Keratinocyte (primary cell): ENCODE measurements at regions not wholly inside any gene's neighbourhood (a gene's known extent, or its start where the extent isn't known, plus 50 kb on each side); places are given as distances from the start of the nearest gene placed in this dataset.

Source experiments
- DNase-seq: peaks from one replicate; pipeline ENCODE4 v3.0.0-alpha.2; 2011; ENCODE audit warnings: low read depth, missing footprints, low spot score
- FAIRE-seq: peaks from 2 replicates; lab custom pipeline; 2011; peaks lifted over from hg19 to GRCh38; lab: Jason Lieb, UNC
- H2AFZ ChIP-seq: 2 replicates; pipeline ENCODE4 v1.6.0; 2012; ENCODE audit warnings: low read length, control low read depth, inconsistent platforms; ENCODE audit not compliant: control insufficient read depth
- H3K27ac ChIP-seq: 2 replicates; pipeline ENCODE4 v1.5.1; 2011; ENCODE audit warnings: low read length; ENCODE audit not compliant: control insufficient read depth, insufficient read depth
- H3K27me3 ChIP-seq: 3 replicates; pipeline ENCODE4 v1.6.0; 2011; ENCODE audit warnings: low read length; ENCODE audit not compliant: control insufficient read depth, insufficient read depth; ENCODE audit errors: extremely low read depth
- H3K36me3 ChIP-seq, 2 experiments: 2 replicates in 1 of 2; 3 replicates in 1 of 2; pipeline ENCODE4 v1.5.1; 2011; ENCODE audit warnings: low read length in 2 of 2, mild to moderate bottlenecking in 1 of 2; ENCODE audit not compliant: control insufficient read depth in 2 of 2, insufficient read depth in 2 of 2; ENCODE audit errors: extremely low read depth in 1 of 2
- H3K4me1 ChIP-seq: 3 replicates; pipeline ENCODE4 v1.5.1; 2011; ENCODE audit warnings: low read length; ENCODE audit not compliant: control insufficient read depth, insufficient read depth; ENCODE audit errors: extremely low read depth
- H3K4me2 ChIP-seq: 3 replicates; pipeline ENCODE4 v1.6.0; 2011; ENCODE audit warnings: low read depth, low read length; ENCODE audit not compliant: control insufficient read depth, insufficient read depth; ENCODE audit errors: extremely low read depth
- H3K4me3 ChIP-seq, 3 experiments: fragments of 200-600 bp in 1 of 3; sonication (generic) in 1 of 3; 2 replicates in 2 of 3; 3 replicates in 1 of 3; pipeline ENCODE4 v1.5.1; 2011 to 2016; ENCODE audit warnings: low read length in 3 of 3, mild to moderate bottlenecking in 3 of 3, control low read depth in 2 of 3, inconsistent platforms in 1 of 3, low read depth in 1 of 3, mixed read lengths in 1 of 3, mixed run types in 1 of 3, moderate library complexity in 1 of 3; ENCODE audit not compliant: control insufficient read depth in 2 of 3, insufficient read depth in 2 of 3; ENCODE audit errors: extremely low read depth in 1 of 3
- H3K79me2 ChIP-seq: 2 replicates; pipeline ENCODE4 v1.6.0; 2012; ENCODE audit warnings: low read length; ENCODE audit not compliant: control insufficient read depth, insufficient read depth
- H3K9ac ChIP-seq: 3 replicates; pipeline ENCODE4 v1.6.0; 2011; ENCODE audit warnings: low read length; ENCODE audit not compliant: control insufficient read depth, insufficient read depth; ENCODE audit errors: extremely low read depth
- H3K9me1 ChIP-seq: 3 replicates; pipeline ENCODE4 v1.6.0; 2011; ENCODE audit warnings: low read length; ENCODE audit not compliant: control insufficient read depth, insufficient read depth; ENCODE audit errors: extremely low read depth
- H3K9me3 ChIP-seq: 2 replicates; pipeline ENCODE4 v1.5.1; 2012; ENCODE audit warnings: low read depth, low read length; ENCODE audit not compliant: control insufficient read depth
- H4K20me1 ChIP-seq: 3 replicates; pipeline ENCODE4 v1.6.0; 2011; ENCODE audit warnings: low read length; ENCODE audit not compliant: control insufficient read depth, insufficient read depth; ENCODE audit errors: extremely low read depth
- EZH2 ChIP-seq: IDR thresholded peaks from one replicate; pipeline ENCODE4 v1.6.1; 2012; ENCODE audit warnings: inconsistent platforms, mild to moderate bottlenecking, low read length, moderate library complexity
- dilution Hi-C: fragments of 300-500 bp; cut with MboI; formaldehyde crosslinking; loops from one replicate; pipeline ENCODE4 v1.7.0; 2020; ENCODE audit warnings: low sequenced_read_pairs; ENCODE audit not compliant: extremely low pct_ligation_motif_present
- TF ChIP-seq, protein P1 (sequence below), 3 experiments: IDR thresholded peaks in 1 of 3; conservative IDR thresholded peaks in 1 of 3; optimal IDR thresholded peaks in 1 of 3; 2 replicates in 2 of 3; 3 replicates in 1 of 3; pipeline versions ENCODE3 to v1.5.1; 2011; ENCODE audit warnings: low read length in 3 of 3, mild to moderate bottlenecking in 3 of 3, moderate library complexity in 2 of 3, control low read depth in 1 of 3, inconsistent platforms in 1 of 3; ENCODE audit not compliant: insufficient read depth in 2 of 3; ENCODE audit errors: extremely low read depth in 1 of 3

GRCh38 chr5:17378346-17378997 is 119.6 kb upstream of the TAF11L2 start:
- TF ChIP-seq EZH2: no peak
- TF ChIP-seq, protein P1, sequence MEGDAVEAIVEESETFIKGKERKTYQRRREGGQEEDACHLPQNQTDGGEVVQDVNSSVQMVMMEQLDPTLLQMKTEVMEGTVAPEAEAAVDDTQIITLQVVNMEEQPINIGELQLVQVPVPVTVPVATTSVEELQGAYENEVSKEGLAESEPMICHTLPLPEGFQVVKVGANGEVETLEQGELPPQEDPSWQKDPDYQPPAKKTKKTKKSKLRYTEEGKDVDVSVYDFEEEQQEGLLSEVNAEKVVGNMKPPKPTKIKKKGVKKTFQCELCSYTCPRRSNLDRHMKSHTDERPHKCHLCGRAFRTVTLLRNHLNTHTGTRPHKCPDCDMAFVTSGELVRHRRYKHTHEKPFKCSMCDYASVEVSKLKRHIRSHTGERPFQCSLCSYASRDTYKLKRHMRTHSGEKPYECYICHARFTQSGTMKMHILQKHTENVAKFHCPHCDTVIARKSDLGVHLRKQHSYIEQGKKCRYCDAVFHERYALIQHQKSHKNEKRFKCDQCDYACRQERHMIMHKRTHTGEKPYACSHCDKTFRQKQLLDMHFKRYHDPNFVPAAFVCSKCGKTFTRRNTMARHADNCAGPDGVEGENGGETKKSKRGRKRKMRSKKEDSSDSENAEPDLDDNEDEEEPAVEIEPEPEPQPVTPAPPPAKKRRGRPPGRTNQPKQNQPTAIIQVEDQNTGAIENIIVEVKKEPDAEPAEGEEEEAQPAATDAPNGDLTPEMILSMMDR (optimal IDR thresholded peaks at IDR 0.05 in 1 of 3, IDR thresholded peaks at IDR 0.05 in 1 of 3, conservative IDR thresholded peaks at IDR 0.05 in 1 of 3; ENCODE audit: extremely low read depth in 1 of 3, insufficient read depth in 2 of 3, low read length in 3 of 3): no peak
- Histone ChIP-seq H3K27me3 (no peaks in the 10 kb centered on the region), H3K4me3 (no peak overlapping the region), H4K20me1 (no peaks in the 10 kb centered on the region), H3K36me3 (no peaks in the 10 kb centered on the region), H2AFZ (no peak overlapping the region), H3K4me1 (no peaks in the 10 kb centered on the region), H3K9me1 (no peaks in the 10 kb centered on the region), H3K9me3 (no peaks in the 10 kb centered on the region), H3K79me2 (no peaks in the 10 kb centered on the region), H3K4me2 (no peak overlapping the region), H3K9ac (no peak overlapping the region), H3K27ac (no peak overlapping the region)
- DNase-seq: no peak
- dilution Hi-C loops: no loop called here
- FAIRE-seq: no peak

- Histone ChIP-seq H3K27ac (no peak overlapping the region), H4K20me1 (no peaks in the 10 kb centered on the region), H3K4me3 (no peak overlapping the region), H2AFZ (no peak overlapping the region), H3K9ac (no peak overlapping the region), H3K9me3 (no peaks in the 10 kb centered on the region), H3K4me1 (no peaks in the 10 kb centered on the region), H3K9me1 (no peaks in the 10 kb centered on the region), H3K79me2 (no peaks in the 10 kb centered on the region), H3K27me3 (no peaks in the 10 kb centered on the region), H3K36me3 (no peaks in the 10 kb centered on the region), H3K4me2 (no peak overlapping the region)
- DNase-seq (no peak), FAIRE-seq (peak; percentile 48)
- dilution Hi-C loops: no loop called here
- no peak for TF ChIP-seq EZH2
- TF ChIP-seq, protein P1 (optimal IDR thresholded peaks at IDR 0.05 in 1 of 3, IDR thresholded peaks at IDR 0.05 in 1 of 3, conservative IDR thresholded peaks at IDR 0.05 in 1 of 3; ENCODE audit: extremely low read depth in 1 of 3, insufficient read depth in 2 of 3, low read length in 3 of 3): no peak
Measured at GRCh38 chr5:17379100-17379951, 118.7 kb upstream of the TAF11L2 start.
